ENCODE measurements at regions not wholly inside any gene's neighbourhood (a gene's known extent, or its start where the extent isn't known, plus 50 kb on each side); places are given as distances from the start of the nearest gene placed in this dataset.

GRCh38 chr1:29664711-29665110 lies 428.4 kb downstream of the PTPRU start:
- DNase-seq, result no peak

- DNase-seq, result no peak
Measured at GRCh38 chr1:29658688-29659087, 422.4 kb downstream of the PTPRU start.

- DNase-seq, result no peak
Measured at GRCh38 chr1:29657816-29658215, 421.5 kb downstream of the PTPRU start.

GRCh38 chr1:29655945-29656850 lies 419.9 kb downstream of the PTPRU start:
- DNase-seq, result no peak

- DNase-seq, result no peak
Measured at GRCh38 chr1:29655145-29655544, 418.8 kb downstream of the PTPRU start.

- no peak for DNase-seq
Measured at GRCh38 chr1:29653886-29654450, 417.6 kb downstream of the PTPRU start.

GRCh38 chr1:29653034-29653810 lies 416.9 kb downstream of the PTPRU start:
- DNase-seq, result no peak

- no peak for DNase-seq
Measured at GRCh38 chr1:29651684-29652665, 415.7 kb downstream of the PTPRU start.

DNA sequence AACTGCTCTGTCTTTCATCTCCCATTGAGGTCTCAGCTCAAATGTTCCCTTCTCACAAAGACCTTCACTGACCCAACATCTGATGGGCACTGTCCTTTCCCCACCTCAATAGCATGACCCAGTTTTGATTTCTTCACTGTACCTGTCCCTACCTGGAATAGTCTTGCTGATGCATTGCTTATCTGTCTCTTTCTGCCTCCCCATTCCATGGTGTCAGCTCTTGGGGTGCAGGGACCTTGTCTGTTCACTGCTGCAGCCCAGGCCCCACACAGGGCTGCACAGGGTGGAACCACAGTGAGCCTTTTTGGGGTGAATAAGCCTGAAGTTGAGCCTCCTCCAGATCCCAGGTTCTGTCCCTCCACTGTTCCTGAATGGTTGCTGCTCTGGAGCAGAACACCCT lies 414.9 kb downstream of the PTPRU start:
- DNase-seq, result no peak

GRCh38 chr1:29650476-29650875 lies 414.2 kb downstream of the PTPRU start:
- no peak for DNase-seq

GRCh38 chr1:29650041-29650400 lies 413.7 kb downstream of the PTPRU start:
- DNase-seq, result no peak

DNA sequence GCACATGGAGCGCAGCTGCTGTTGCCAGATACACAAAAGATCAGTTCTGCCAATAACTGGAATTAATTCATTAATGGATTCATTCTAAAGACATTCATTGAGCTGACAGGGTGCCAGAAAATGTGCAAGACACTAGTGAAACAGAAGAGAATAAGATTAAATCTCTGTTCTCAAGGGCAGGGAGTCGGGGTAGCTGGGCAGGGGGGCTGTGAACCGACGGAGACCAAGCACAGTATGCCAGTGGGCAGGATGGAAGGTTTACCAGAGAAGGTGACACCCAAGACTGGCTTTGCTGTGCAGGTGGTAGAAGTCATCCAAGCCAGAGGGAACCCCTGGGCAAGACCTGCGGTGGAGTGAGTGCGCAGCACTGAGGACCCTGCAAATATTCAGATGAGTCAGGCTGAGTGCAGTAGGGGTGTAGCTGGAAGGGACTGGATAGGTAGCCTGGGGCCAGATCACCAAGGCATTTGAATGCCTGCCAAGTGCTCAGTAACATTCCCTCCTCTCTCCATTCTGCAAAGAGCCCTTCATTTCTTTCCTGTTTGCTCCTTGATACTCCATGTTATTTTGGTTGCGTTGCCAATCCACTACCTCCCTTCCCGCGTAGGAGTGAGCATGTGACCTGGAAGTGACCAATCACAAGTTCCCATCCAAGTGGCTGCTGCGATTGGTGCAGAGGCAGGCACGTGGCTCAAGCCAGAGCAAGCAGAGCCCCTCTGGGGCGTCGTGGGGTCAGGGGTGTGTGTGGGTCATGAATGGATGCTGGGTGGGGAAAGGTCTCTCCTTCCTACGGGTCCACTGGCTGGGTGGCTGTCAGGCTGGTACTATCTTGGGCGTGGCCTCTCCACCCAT lies 413.1 kb downstream of the PTPRU start:
- DNase-seq, result no peak

DNA sequence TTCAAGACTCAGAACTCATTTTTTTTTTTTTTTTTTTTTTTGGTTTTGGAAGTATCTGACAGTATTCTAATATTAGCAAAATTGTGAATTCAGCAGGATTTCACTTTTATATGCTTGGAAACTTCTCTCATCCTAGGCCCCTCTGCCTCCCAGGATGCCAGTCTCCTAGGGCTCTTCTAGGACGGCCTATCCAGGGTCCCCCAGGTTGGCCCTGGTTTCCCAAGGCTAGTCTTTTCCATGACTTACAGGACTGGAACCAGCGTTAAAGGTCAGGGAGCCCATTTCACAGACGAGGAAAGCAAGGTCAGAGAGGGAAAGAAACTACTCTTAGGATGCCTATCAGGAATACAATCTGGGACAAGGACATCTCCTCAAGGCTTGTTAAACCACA lies 412.5 kb downstream of the PTPRU start:
- DNase-seq, result no peak

DNA sequence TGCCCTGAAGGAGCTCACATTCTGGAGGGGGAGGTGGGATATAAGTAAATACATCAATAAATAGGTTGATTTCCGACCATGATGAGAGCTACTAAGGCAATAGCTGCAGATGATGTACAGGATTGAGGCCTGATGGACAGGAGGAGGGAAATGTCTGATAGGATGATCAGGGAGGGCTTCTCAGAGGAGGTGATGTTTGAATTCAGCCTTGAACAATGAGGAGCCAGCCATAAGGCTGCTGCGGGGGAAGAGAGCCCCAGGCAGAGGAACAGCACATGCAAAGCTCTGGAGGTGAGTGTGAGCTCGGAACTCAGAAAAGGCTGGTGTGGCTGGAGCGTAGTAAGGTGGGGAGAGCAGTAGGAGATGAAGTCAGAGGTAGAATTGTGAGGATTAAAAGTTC lies 411.7 kb downstream of the PTPRU start:
- no peak for DNase-seq

GRCh38 chr1:29647581-29647980 lies 411.3 kb downstream of the PTPRU start:
- DNase-seq, result no peak

DNA sequence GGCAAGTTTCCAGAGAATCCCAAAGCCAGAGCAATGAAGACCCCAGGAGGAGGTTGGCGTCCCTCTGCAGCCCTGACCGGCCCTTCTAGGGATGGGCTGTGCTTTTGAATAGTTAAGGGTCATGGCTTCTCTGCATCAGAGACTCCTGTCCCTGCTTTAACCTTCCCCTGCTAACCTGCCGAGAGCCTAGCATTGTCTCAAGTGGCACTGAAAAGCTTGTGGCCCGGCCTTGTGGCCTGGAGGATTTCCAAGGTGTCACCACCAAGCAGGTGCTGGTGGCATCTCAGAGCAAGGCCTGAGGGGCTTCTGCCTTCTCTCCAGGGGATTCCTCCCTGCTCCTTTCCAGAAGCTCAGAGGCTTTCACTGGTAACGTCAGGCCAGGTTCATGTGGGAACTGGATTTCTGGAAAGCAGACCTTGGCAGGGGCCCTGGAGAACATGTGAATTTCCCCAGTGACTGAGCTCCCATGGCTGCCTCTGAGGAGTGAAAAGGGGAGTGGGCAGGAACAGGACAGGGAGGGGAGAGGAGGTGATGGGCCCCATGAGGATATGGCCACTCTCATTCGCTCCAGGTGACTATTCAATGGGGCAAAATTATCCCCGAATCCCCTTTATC lies 409.9 kb downstream of the PTPRU start:
- no peak for DNase-seq

DNA sequence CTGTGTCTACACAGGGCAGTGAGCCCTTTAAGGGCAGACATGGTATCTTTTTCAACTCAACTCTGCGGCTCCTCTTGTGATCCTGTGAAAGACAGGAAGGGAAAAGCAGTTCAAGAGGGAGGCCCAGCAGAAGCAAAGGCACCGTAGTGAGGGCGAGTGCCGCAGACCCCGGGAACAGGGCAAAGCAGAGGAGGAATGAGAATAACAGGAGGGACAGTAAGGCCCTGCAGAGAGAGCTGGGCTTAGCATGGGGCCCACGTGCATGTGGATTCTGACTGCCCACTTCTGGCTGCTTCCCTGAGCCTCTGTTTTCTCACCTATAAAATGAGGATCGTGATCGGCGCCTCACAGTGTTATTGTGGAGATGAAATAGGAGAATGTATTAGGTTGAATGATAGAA lies 409.3 kb downstream of the PTPRU start:
- DNase-seq, result no peak

DNA sequence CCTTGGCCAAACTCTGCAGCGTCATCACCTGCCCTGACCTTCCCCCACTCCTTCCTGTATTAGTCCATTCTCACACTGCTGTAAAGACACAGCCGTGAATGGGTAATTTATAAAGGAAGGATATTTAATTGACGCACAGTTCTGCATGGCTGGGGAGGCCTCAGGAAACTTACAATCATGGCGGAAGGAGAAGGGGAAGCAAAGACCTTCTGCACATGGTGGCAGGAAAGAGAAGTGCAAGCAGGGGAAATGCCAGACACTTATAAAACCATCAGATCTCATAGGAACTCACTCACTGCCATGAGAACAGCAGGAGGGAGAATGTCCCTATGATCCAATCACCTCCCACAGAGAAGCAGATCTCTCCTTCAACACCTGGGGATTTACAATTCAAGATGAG lies 408.5 kb downstream of the PTPRU start:
- DNase-seq, result no peak

DNA sequence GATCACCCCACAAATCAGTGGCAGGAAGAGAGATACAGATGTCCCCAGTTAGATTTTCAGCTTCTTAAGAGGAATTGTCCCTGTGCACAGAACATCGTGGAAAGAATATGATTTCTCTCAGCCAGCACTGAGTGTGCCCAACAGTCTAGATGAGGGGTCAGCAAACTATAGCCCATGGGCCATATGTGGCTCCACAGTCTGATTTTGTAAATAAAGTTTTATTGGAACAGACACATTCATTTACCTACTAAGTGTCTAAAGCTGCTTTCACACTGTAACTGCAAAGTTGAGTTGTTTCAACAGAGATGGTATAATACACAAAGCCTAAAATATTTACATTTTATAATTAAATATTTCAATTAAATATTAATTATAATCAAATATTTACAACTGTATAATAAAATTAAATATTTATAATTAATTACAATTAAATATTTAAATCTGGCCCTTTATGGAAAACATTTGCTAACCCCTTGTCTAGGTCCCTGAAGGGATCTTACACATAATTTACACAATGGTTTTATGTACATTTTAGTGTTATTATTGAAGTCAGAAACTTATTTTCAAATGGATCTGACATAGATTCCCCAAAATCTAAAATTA lies 407.6 kb downstream of the PTPRU start:
- DNase-seq, result no peak

DNA sequence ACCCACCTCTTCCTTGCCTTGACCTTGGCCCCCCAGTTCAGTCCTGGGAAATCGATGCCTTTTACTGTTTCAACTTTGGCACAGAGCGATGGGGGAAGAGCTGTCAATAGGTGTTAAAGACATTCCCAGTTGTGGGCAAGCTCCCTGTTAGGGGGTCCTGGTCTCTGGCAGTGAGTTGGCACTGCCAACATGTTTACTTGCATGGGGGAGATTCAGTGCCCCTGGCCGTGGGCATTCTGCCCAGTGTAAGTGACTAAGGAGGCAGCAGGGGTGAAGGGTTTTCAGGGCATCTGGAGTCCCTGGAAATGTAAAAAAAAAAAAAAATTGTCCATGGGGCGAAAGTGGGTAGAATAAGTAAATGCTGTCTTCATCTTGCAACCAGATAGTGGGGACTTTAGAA lies 407.0 kb downstream of the PTPRU start:
- DNase-seq, result no peak

DNA sequence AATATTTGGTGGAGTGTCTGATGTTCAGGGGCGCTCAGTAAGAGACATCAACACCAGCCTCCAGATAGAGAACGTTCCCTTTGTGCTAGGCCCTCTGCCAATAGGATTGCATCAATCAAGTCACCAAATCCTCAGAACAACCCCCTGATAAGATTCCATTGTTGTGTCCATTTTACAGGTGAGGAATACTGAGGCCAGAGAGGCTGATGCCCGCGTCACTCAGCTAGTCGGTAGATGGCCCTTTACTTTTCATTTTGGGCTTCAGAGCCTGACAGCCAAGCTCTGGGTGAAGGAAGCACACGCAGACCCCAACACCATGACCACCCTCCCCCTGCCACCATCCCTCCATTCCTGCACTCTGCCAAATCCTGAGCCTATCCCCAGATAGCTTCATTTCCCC lies 406.2 kb downstream of the PTPRU start:
- no peak for DNase-seq
